Stimulated activated CD4-positive, alpha-beta T cell treated with anti-CD3 and anti-CD28 coated beads, Interleukin-4, amount 100 ng/mL, for 48 hours (primary cell): ENCODE measurements at regions not wholly inside any gene's neighbourhood (a gene's known extent, or its start where the extent isn't known, plus 50 kb on each side); places are given as distances from the start of the nearest gene placed in this dataset.

Experiments used
- DNase-seq, 2 donors: peaks; one replicate each; pipeline ENCODE4 v3.0.0-alpha.2; 2020; ENCODE audit warnings: low read depth in 2 of 2

DNA sequence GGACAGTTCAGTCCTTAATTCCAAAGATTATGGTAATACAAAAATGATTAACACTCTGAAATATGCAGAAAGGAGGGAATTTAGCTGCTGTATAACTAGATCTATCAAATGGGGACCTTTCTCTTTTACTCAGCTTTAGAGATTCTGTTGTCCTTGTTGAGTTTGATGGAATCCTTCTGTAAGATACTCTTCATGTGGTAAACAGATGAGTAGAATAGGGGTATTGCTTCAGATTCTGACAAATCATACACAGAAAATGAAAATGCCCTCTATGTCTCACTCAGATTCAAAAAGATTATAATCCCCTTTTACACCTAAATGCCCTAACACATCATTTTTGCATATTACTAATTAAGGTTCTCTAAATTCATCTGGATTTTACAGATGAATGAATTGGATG, 50.7 kb downstream of the ARHGAP35 start:
- DNase-seq, result no peak

DNA sequence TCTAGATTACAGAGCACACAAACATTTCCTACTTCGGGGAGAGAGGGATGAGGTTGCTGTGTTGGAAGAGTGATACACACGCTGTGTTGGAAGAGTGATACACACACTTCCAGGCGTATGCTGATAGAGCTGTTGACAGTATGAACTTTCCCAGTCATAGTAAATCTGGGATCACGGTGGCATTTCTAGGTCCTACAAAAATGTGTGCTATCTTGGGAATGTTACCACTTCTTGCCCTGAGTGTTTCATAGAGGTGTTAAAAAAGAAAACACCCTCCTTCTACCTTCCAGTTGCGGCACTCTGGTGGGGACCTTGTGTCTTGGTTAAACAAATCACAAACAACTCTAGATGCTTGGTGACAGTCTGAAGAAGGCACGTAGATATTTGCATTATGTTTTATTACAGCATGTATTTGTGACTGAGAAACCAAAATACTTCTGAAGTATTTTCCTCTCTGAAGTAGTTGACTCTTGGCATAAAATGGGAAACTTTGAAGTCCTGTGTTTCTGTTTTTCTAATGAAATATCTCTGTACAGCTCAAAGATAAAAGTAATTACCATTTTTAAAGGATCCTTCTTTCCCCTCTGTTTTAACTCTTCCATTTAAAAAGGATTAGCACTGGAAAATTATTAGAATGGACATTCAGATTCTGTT, 52.5 kb downstream of the ARHGAP35 start:
- no peak for DNase-seq

DNA sequence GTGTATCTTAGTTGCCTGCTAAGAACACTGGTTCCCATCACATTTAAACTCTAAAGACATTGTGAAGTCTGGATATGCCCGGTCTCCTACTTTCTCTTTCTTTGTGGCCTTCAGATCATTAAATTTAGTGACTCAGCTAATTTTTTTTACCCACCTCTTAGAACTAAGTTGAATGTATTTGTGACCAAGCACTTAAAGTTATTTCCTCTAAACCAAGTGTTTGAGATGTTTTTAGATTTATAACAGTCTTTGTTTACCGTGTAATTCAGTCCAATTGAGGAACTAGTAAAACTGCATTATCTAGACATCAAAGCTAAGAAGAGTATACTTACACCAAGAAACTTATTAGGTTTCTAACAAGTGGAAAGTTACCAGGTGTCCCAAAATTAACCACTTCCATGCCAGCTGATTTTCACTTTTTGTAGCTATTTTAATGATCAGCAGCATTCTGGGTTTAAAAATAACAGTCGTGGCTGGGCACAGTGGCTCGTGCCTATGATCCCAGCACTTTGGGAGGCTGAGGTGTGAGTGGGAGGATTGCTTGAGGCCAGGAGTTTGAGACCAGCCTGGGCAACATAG, 53.1 kb downstream of the ARHGAP35 start:
- no peak for DNase-seq

DNA sequence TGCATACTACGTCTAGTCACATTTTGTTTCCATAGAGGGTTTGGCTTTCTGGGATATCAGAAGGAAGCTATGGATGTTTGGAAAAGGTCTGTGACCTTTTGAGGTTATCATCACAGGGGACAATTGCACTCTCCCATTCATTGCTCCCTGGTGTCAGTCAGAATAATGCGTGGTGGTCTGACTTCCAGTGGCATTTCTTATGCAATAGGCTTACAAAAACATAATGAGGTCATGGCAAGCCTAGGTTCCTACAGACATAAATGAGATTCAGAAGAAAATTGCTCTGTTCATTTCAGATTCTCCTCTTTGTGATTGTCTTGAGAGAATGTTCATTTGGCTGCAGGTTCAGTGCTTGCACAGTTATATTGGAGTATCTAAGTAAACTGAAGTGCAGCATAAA, 54.6 kb downstream of the ARHGAP35 start:
- no peak for DNase-seq

DNA sequence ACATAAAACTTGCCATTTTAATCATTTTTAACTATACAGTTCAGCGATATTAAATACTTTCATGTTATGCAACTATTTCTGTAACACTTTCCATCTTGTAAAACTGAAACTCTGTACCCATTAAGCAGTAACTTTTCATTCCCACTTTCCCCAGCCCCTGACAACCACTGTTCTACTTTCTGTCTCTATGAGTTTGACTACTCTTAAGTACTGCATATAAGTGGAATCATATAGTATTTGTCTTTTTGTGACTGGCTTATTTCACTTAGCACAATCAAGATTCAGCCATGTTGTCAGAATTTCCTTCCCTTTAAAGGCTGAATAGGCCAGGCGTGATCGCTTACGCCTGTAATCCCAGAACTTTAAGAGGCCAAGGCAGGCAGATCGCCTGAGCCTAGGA, 56.2 kb downstream of the ARHGAP35 start:
- peak in 1 of 2 donors; percentile 15 for DNase-seq

DNA sequence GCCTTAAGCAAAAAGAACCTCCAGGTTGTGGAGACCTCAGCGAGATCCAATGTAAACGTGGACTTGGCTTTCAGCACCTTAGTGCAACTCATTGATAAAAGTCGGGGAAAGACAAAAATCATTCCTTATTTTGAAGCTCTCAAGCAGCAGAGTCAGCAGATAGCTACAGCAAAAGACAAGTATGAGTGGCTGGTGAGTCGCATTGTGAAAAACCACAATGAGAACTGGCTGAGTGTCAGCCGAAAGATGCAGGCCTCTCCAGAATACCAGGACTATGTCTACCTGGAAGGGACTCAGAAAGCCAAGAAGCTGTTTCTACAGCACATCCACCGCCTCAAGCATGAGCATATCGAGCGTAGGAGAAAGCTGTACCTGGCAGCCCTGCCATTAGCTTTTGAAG, 58.5 kb downstream of the ARHGAP35 start:
- peak in 1 of 2 donors; percentile 28 for DNase-seq

DNA sequence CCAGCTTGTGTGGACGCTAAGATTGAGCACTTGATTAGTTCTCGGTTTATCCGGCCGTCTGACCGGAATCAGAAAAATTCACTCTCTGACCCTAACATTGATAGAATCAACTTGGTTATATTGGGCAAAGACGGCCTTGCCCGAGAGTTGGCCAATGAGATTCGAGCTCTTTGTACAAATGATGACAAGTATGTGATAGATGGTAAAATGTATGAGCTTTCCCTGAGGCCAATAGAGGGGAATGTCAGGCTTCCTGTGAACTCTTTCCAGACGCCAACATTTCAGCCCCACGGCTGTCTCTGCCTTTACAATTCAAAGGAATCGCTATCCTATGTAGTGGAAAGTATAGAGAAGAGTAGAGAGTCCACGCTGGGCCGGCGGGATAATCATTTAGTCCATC, 59.6 kb downstream of the ARHGAP35 start:
- DNase-seq, result no peak

DNA sequence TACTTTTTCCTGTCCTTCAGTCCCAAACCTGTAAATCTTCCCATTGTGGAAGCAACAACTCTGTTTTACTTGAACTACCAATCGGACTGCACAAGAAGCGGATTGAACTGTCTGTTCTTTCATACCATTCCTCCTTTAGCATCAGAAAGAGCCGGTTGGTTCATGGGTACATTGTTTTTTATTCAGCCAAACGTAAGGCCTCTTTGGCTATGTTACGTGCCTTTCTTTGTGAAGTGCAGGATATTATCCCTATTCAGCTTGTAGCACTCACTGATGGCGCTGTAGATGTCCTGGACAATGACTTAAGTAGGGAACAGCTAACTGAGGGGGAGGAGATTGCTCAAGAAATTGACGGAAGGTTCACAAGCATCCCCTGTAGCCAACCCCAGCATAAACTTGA, 60.3 kb downstream of the ARHGAP35 start:
- DNase-seq, result no peak

DNA sequence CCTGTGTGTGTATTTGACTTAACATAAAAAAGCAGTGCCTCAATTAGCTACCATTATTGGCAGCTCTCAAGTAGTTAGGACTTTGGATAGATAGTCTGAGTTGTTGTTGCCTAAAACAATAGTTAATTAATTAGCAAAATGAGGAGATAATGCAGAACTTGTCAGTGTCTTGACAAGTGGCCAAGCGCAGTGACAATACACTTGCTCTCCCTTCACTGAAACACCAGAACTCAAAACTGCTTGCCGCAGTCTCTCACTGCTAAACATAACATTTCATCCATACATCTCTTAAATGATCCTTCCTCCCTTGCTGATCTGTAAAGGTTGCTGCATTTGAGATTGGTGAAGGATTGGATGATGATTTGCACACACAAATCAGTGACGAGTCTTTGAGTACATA, 61.7 kb downstream of the ARHGAP35 start:
- no peak for DNase-seq

DNA sequence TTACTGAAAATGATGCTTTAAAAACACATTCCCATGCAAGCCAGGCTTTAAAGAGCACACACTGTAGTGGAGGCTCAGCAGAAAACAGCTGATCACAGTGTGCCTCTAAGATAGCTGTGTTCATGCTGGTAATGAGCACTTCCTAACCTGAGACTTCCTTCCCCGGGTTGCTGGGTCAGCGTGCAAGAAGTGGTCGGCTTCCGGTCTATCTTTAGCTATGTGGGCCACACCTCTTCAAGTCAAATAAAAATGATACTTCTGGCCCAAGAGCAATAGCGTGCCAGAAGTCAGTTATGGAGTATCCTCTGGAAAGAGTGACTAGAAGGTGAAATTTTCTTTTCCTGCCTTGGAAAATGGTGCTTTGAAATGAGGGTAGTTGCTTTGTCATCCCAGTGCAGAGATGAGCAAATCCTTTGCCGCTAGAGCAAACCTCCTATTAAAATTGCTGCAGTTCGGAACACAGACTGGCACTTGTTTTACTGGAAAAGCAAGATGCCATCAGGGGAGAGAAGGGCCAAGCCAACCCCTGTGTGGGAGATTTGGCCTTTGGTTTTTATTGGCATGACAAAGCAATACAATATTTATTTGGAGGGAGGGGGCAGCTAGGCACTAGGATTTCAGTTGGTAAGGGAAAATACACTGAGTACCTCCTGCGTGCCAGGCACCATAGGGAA, 64.2 kb downstream of the ARHGAP35 start:
- DNase-seq, result no peak

DNA sequence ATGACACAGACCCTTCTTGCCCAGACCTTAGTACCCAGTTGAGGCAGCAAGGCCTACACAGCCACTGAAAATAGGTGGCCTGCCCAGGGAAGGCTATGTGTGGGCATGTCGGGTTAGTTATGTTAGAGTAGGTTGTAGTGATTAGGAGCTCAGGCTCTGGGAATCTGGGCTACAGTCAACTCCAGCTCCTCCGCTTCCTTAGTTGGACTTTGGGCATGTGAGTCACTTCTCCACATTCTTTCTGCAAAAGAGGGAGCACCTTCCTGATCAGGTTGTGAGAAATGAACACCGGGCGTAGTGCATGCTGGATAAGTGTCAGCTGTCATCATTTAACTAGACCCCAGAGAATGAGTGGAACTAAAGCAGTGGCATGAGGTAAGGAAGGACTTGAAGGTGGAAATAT, 64.8 kb downstream of the ARHGAP35 start:
- no peak for DNase-seq

DNA sequence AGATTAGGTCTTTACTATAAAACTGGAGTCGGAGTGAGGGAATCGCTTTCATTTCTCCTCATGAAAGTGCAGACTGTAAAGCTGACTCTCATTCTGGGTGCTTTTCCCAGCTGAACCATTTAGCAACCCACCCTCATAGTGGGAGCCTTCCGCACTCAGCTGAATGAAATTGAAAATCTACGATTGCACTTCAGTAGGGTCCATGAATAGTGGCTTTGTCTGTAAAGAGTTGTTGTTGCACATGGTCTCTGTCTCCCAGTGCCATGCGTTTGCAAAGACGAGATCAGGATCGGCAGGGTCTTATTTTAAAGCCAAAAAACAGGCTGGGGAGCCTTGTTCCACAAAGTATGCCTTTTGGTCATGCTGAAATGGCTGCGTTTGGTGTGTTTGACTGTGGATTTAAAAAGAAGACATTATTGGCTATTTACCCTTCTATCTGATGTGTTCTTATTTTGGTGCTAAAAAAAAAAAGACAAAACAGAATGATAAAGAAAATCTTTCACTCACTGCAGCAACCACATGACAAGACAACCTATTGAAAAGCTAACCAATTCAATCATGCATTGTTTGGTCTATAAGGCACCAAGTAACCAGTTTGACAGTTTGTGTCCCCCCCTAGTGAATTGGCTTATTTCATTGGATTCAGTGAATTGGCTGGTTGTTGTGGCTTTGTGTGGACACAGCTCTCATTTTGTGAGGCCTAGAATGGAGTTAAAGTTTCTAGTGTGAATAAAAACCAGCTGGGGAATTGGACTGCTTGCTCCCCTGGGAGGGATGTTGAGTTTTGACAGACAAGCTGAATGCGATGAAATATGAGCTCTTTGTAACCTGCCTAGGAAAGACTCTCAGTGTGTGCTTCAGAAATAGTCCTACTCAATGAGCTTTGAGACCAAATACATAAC, 65.6 kb downstream of the ARHGAP35 start:
- no peak for DNase-seq

DNA sequence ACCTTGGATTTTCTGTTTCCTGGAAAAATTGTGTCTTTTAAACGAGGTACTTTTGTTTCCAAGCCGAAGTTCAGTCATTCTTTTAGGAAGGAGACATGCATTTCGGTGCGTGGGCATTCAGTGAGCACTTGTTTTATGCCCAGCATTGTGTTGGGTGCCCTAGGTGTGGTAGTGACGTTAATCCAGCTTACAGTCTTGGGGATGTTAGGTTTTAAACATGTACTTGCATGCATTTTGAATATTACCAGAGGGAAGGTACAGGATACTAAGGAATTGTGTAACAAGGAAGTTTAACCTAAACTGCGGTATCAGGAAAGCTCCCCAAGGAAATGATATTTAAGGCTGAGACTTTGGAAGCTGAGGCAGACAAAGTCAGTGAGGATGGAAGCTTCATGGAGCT, 66.3 kb downstream of the ARHGAP35 start:
- no peak for DNase-seq

DNA sequence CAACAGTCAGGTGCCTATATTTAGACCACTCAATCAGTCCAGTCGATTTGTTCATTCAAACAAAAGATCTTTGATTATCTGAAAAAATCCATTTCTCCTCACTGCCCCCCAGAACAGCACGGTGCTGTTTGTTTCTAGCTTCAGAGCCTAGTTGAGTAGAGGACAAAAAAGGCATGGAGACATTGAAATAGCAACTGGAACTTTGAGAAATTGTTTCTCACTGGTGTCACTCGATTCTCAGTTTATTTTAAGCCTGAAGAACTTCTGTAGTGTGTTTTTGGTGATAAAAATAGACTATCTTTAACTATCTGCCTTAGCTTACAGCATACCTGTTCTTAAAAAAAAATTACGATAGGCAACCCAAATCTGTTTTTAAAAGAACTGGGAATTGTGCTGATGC, 67.1 kb downstream of the ARHGAP35 start:
- DNase-seq, result no peak

DNA sequence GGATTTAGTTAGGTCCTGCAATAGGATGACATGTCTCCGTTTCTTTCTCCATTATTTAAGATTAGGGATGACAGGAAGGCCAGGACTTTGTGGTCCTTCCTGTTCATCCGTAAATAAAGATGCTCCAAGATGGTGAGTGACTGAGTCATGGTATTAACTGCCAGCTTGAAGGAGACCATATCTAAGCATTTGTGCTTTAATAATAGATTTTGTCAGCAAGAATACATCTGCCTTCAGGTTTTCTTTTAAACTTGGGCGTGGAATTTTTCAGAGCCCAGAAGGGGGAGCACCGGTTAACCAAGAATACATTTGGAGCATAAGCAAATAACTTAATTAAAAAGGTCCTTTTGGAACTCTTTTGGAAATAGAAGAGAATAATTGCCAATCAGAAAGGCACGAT, 68.2 kb downstream of the ARHGAP35 start:
- DNase-seq, result no peak

DNA sequence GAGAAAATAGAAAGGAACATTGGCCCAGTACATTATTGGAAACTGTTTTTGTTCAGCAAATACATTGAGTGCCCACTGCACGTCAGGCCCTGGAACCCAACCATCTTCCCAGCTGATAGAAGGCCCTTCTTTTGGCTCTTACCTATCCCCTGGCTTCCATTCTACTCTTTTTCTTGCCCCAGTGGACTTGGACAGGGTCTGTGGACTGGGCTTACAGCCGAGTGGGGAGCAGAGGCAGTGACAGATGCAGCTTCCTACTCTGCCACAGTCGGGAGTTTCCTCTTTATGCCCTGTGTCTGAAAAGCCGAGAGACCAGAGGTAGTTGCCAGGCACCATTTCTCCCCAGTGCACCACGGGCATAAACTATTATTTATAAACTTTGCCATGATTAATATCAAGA, 70.4 kb downstream of the ARHGAP35 start:
- DNase-seq, result no peak

DNA sequence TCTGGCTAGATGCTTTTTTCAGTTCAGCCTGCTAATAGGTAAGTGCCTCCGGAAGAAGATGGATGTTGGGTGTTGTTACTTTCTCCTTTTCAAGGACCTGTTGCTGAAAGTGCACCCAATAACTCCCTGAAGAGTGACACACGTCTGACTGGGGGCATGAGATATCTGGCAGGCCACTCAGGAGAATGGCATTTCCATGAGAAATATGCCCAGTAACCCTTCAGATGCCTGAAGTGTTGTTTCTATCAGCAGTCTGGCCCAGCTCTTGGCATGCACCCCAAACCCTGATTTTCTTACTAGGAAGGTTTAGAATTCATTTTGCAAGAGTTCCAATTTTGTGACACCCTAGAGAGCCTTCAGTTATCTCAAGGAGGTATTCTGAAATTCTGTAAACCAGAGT, 71.5 kb downstream of the ARHGAP35 start:
- no peak for DNase-seq

DNA sequence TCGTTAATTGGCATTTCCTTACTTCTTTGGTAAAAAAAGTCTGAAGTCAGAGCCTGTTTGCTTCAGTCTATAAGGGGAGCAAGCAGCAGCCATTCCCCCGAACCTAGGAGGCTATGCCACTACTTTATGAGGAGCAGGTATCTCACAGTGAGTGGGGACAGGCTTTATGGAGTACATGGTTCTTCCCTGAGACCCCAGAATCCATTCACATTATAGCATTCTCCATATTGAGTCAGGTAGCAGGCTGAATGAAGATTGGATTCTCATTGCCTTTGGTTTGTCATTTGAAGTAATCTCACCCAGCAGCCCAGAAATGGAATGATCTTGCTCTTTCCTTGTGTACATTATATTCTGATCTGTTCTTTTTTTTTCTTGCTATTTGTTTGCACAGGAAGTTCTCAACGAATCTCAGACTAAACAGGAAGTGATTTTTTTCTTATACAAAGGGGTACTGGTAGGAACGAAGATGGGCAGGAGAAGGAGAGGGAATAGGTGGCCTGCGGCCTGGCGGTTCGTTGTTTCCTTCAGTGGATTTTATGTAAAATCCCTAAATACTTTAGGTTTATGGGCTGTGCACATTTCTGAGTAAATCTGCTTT, 74.4 kb downstream of the ARHGAP35 start:
- no peak for DNase-seq

DNA sequence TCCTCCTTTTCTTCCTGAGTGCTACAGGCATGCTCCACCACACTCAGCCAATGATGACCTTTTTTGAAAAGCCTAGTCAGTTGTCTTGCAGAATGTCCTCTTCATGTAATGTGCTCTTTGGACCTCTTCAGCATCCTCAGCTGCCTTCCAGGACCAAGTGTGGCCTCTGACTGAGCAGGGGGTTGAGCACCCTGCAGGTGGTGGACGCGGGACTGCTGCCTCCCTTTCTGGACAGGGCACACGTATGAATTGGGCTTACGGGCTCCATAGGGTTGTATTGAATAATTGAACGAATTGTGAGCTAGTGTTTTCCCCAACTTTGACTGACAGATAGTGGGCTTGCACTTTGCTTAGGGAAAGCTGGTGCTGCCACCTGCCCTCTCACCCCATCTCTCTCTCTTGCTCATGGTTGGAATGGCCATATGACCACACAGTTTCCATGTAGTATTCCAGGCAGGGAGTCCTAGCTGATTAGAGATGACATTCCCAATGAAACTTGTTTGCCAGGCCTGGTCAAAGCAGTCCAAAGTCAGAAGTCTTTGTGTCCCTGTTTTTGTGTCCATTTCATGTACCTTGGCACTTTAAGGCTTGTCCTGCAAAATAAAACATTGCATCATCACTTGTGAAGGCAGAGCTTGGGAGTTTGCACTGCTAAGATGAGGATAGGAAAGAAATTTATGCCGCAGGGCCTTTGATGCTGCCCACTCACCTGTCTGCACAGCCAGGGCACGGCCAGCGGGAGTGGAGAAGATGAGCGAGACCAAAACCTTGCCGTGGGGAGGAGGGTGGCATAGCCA, 76.3 kb upstream of the NPAS1 start:
- DNase-seq, result no peak

DNA sequence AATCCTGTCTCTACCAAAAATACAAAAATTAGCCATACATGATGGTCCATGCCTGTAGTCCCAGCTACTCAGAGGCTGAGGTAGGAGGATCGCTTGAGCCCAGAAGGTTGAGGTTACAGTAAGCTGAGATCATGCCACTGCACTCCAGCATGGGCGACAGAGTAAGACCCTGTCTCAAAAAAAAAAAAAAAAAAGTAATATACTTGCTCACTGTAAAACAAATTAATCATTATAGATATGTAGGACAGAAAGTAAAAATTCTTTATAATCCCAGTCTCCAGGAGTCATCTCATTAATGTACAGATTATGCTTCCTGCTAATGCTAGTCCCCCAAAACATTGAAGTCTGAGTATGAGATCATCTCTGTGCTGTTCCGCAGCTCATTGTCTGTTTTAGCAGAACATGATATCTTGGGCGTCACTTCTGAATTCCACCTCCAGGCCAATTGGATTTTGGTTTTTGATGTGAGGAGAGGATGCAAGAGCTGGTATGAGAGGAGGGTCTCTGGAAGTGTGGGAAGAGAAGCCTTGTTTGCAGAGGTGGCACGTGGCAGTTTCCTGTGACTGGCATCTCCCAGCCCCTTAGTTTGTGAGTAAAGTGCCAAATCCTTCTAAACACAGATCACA, 75.4 kb upstream of the NPAS1 start:
- no peak for DNase-seq
